DND-41 (cell line): ENCODE measurements at regions not wholly inside any gene's neighbourhood (a gene's known extent, or its start where the extent isn't known, plus 50 kb on each side); places are given as distances from the start of the nearest gene placed in this dataset.

Experiments used
- ATAC-seq: fragments of 200-7000 bp; cut with Tn5 transposase; 3 replicates; pipeline ENCODE4 v1.9.1; 2021; ENCODE audit warnings: low read depth; ENCODE audit not compliant: insufficient read depth
- DNase-seq: peaks from one replicate; pipeline ENCODE4 v3.0.0-alpha.2; 2020
- H2AFZ ChIP-seq: 2 replicates; pipeline ENCODE4 v1.6.0; 2012; ENCODE audit warnings: low read depth, low read length
- H3K27ac ChIP-seq: 2 replicates; pipeline ENCODE4 v1.5.1; 2012; ENCODE audit warnings: low read length, inconsistent platforms
- H3K27me3 ChIP-seq: fragments of 200-600 bp; sonication (generic); 2 replicates; pipeline ENCODE4 v1.6.0; 2012; ENCODE audit warnings: low read length, mild to moderate bottlenecking, inconsistent platforms; ENCODE audit not compliant: insufficient read depth, poor library complexity
- H3K36me3 ChIP-seq: 2 replicates; pipeline ENCODE4 v1.5.1; 2012; ENCODE audit warnings: low read length, inconsistent platforms; ENCODE audit not compliant: insufficient read depth
- H3K4me1 ChIP-seq: 2 replicates; pipeline ENCODE4 v1.5.1; 2012; ENCODE audit warnings: mild to moderate bottlenecking, low read length; ENCODE audit not compliant: insufficient read depth
- H3K4me2 ChIP-seq: 2 replicates; pipeline ENCODE4 v1.6.0; 2012; ENCODE audit warnings: mild to moderate bottlenecking, moderate library complexity, low read length, inconsistent platforms; ENCODE audit not compliant: insufficient read depth
- H3K4me3 ChIP-seq, 2 experiments: fragments of 200-600 bp in 1 of 2; shearing (Covaris generic) in 1 of 2; 2 replicates each; pipeline ENCODE4 v1.5.1; 2012 to 2016; ENCODE audit warnings: inconsistent platforms in 2 of 2, low read length in 2 of 2, mild to moderate bottlenecking in 2 of 2, low read depth in 1 of 2, moderate library complexity in 1 of 2
- H3K79me2 ChIP-seq: 2 replicates; pipeline ENCODE4 v1.6.0; 2012; ENCODE audit warnings: low read length, inconsistent platforms; ENCODE audit not compliant: insufficient read depth
- H3K9ac ChIP-seq: 2 replicates; pipeline ENCODE4 v1.6.0; 2012; ENCODE audit warnings: low read depth, mild to moderate bottlenecking, inconsistent platforms, low read length, moderate library complexity
- H3K9me3 ChIP-seq: 2 replicates; pipeline ENCODE4 v1.5.1; 2012; ENCODE audit warnings: low read length, moderate library complexity, mild to moderate bottlenecking, inconsistent platforms; ENCODE audit not compliant: insufficient read depth, severe bottlenecking
- H4K20me1 ChIP-seq: 2 replicates; pipeline ENCODE4 v1.6.0; 2012; ENCODE audit warnings: low read length; ENCODE audit not compliant: insufficient read depth
- CTCF ChIP-seq: IDR thresholded peaks from 2 replicates; pipeline ENCODE4 v1.5.1; 2012; ENCODE audit warnings: borderline replicate concordance, low read length, moderate library complexity, mild to moderate bottlenecking; ENCODE audit not compliant: poor library complexity, severe bottlenecking; ENCODE audit errors: extremely low read depth
- EZH2 ChIP-seq: IDR thresholded peaks from 3 replicates; pipeline ENCODE4 v1.6.1; 2012; ENCODE audit warnings: borderline replicate concordance, low read depth, mild to moderate bottlenecking, moderate library complexity, low read length, inconsistent platforms; ENCODE audit not compliant: severe bottlenecking

- Histone ChIP-seq H4K20me1 (no peaks in the 10 kb centered on the region), H3K79me2 (no peaks in the 10 kb centered on the region), H3K27ac (no peak overlapping the region), H3K36me3 (no peaks in the 10 kb centered on the region), H3K4me1 (peaks cover 31% of the 10 kb centered on the region), H3K9me3 (no peaks in the 10 kb centered on the region), H3K27me3 (no peaks in the 10 kb centered on the region), H3K9ac (no peak overlapping the region), H3K4me2 (no peak overlapping the region), H2AFZ (no peak overlapping the region), H3K4me3 (no peak overlapping the region)
- no peak for TF ChIP-seq EZH2
- TF ChIP-seq CTCF: peak; percentile 71
- DNase-seq: peak; percentile 53
- ATAC-seq: peak; percentile 56
These were observed 283.4 kb downstream of the BCOR start for GRCh38 chrX:39814391-39814790.

GRCh38 chrX:39815631-39816030, 282.1 kb downstream of the BCOR start:
- no peaks in the 10 kb centered on the region for H3K9me3 ChIP-seq
- no peaks in the 10 kb centered on the region for H4K20me1 ChIP-seq
- H3K4me1 ChIP-seq: peaks cover 31% of the 10 kb centered on the region
- no peaks in the 10 kb centered on the region for H3K36me3 ChIP-seq
- no peaks in the 10 kb centered on the region for H3K79me2 ChIP-seq
- TF ChIP-seq CTCF (no peak), EZH2 (no peak)
- H3K27me3 ChIP-seq: no peaks in the 10 kb centered on the region
- no peak overlapping the region for H3K4me2 ChIP-seq
- peak; percentile 68 for ATAC-seq
- peak; percentile 18 for DNase-seq
- H3K9ac ChIP-seq: no peak overlapping the region
- no peak overlapping the region for H2AFZ ChIP-seq
- peak overlapping the region; percentile 75 for H3K27ac ChIP-seq
- H3K4me3 ChIP-seq: no peak overlapping the region

GRCh38 chrX:39816871-39817731, 280.7 kb downstream of the BCOR start:
- Histone ChIP-seq H3K9ac (peak overlapping the region; percentile 45), H3K36me3 (no peaks in the 10 kb centered on the region), H3K4me1 (peaks cover 31% of the 10 kb centered on the region), H3K4me3 (no peak overlapping the region), H3K27ac (peak overlapping the region; percentile 75), H3K79me2 (no peaks in the 10 kb centered on the region), H4K20me1 (no peaks in the 10 kb centered on the region), H3K4me2 (peak overlapping the region; percentile 7; the same call in 1 of the 2 replicates), H2AFZ (peak overlapping the region; percentile 61), H3K9me3 (no peaks in the 10 kb centered on the region), H3K27me3 (no peaks in the 10 kb centered on the region)
- ATAC-seq: peak; percentile 80
- TF ChIP-seq EZH2 (no peak), CTCF (no peak)
- DNase-seq: peak; percentile 25
